GM23338 (cell line): ENCODE measurements at regions not wholly inside any gene's neighbourhood (a gene's known extent, or its start where the extent isn't known, plus 50 kb on each side); places are given as distances from the start of the nearest gene placed in this dataset.

ENCODE experiments used
- CREB1 ChIP-seq: fragments of 250-450 bp; sonication (Bioruptor Pico); IDR thresholded peaks from 2 replicates; pipeline ENCODE4 v1.5.0; 2020; ENCODE audit warnings: low read depth, mild to moderate bottlenecking, moderate library complexity
- EZH2 ChIP-seq: fragments of 200-600 bp; sonication (generic); IDR thresholded peaks from one replicate; pipeline ENCODE4 v1.8.0; 2017; ENCODE audit warnings: antibody characterized with exemption, mild to moderate bottlenecking, low read depth; ENCODE audit not compliant: unreplicated experiment
- EZH2phosphoT487 ChIP-seq: fragments of 200-600 bp; sonication (generic); IDR thresholded peaks from one replicate; pipeline ENCODE4 v1.8.1; 2018; ENCODE audit warnings: antibody characterized with exemption; ENCODE audit not compliant: unreplicated experiment
- JUNB ChIP-seq: IDR thresholded peaks from one replicate; pipeline ENCODE4 v1.6.1; 2016; ENCODE audit warnings: antibody characterized with exemption; ENCODE audit not compliant: unreplicated experiment
- NANOG ChIP-seq: IDR thresholded peaks from 2 replicates; pipeline ENCODE4 v1.6.1; 2016; ENCODE audit warnings: antibody characterized with exemption, borderline replicate concordance
- POLR2AphosphoS5 ChIP-seq: IDR thresholded peaks from 2 replicates; pipeline ENCODE4 v1.6.1; 2016; ENCODE audit warnings: antibody characterized with exemption, low read depth
- STAT1 ChIP-seq: IDR thresholded peaks from one replicate; pipeline ENCODE4 v1.6.1; 2016; ENCODE audit warnings: antibody characterized with exemption; ENCODE audit not compliant: unreplicated experiment
- ZNF114 ChIP-seq: fragments of 250-450 bp; sonication (Bioruptor Pico); IDR thresholded peaks from 2 replicates; pipeline ENCODE4 v1.5.0; 2020; ENCODE audit warnings: mild to moderate bottlenecking, moderate library complexity
- ZNF331 ChIP-seq: fragments of 250-450 bp; sonication (Bioruptor Pico); IDR thresholded peaks from 2 replicates; pipeline ENCODE4 v1.5.0; 2020; ENCODE audit warnings: low read depth, mild to moderate bottlenecking, moderate library complexity
- TF ChIP-seq, protein P1 (sequence below), 2 experiments: fragments of 200-600 bp in 1 of 2; sonication (generic) in 1 of 2; conservative IDR thresholded peaks; 2 replicates each; pipeline versions ENCODE4 v1.5.1 to v1.6.1; 2016 to 2017; ENCODE audit warnings: antibody characterized with exemption in 2 of 2, low read depth in 2 of 2, mild to moderate bottlenecking in 2 of 2, moderate library complexity in 1 of 2
- TF ChIP-seq, protein P2 (sequence below): IDR thresholded peaks from one replicate; pipeline ENCODE4 v1.6.1; 2018; ENCODE audit warnings: antibody characterized with exemption; ENCODE audit not compliant: unreplicated experiment
- TF ChIP-seq, protein P3 (sequence below): fragments of 250-450 bp; sonication (Bioruptor Pico); IDR thresholded peaks from 2 replicates; pipeline ENCODE4 v1.5.0; 2020; ENCODE audit warnings: mild to moderate bottlenecking, moderate library complexity
- TF ChIP-seq, protein P4 (sequence below): IDR thresholded peaks from 2 replicates; pipeline ENCODE4 v1.6.1; 2016; ENCODE audit warnings: antibody characterized with exemption

DNA sequence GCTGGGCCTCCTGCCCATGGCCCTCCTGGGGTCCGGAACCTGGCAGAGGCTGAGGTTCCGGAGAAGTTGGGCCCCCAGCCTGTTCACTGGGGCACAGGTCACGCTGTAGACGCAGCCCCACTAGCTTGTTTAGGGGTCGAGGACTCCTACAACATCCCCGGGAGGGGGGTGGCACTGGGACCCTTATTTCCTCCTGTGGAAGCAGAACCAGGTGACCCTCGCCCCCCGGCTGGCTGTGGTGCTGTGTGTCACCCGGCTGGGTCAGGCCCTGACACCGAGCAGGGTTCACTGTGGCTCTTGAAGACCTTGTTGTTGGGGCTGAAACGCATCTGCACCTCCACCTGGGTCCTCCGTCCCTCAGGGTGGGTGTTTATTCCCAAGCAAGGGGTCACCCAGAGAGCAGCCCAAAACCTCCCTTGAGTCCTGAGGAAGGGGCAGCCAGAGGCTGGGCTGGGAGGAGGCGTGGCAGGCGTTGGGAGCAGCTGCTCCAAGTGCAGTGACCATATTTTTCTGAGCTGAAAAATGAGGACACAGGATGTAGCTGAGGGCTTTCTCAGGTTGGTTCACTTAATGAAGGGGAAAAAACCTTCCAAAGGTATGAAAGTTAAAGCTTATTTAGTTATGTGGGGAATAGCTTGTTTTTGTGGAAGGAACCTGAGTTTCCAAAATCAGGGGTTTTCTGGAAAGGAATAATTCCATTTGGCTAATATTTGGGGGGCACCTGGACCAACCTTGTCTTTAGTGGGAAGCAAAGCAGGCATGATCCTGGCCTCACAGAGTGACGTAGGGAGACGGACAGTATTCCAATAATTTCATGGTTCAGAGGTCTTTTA, 164.7 kb upstream of the IER5L start:
- TF ChIP-seq, protein P1, sequence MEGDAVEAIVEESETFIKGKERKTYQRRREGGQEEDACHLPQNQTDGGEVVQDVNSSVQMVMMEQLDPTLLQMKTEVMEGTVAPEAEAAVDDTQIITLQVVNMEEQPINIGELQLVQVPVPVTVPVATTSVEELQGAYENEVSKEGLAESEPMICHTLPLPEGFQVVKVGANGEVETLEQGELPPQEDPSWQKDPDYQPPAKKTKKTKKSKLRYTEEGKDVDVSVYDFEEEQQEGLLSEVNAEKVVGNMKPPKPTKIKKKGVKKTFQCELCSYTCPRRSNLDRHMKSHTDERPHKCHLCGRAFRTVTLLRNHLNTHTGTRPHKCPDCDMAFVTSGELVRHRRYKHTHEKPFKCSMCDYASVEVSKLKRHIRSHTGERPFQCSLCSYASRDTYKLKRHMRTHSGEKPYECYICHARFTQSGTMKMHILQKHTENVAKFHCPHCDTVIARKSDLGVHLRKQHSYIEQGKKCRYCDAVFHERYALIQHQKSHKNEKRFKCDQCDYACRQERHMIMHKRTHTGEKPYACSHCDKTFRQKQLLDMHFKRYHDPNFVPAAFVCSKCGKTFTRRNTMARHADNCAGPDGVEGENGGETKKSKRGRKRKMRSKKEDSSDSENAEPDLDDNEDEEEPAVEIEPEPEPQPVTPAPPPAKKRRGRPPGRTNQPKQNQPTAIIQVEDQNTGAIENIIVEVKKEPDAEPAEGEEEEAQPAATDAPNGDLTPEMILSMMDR (conservative IDR thresholded peaks at IDR 0.05; ENCODE audit: low read depth in 2 of 2): no peak
- TF ChIP-seq ZNF114 (no peak), POLR2AphosphoS5 (no peak), EZH2 (no peak), EZH2phosphoT487 (no peak), CREB1 (CRISPR knock-in tag) (no peak), ZNF331 (CRISPR knock-in tag) (no peak), NANOG (no peak), STAT1 (no peak), JUNB (no peak)
- TF ChIP-seq, protein P2, sequence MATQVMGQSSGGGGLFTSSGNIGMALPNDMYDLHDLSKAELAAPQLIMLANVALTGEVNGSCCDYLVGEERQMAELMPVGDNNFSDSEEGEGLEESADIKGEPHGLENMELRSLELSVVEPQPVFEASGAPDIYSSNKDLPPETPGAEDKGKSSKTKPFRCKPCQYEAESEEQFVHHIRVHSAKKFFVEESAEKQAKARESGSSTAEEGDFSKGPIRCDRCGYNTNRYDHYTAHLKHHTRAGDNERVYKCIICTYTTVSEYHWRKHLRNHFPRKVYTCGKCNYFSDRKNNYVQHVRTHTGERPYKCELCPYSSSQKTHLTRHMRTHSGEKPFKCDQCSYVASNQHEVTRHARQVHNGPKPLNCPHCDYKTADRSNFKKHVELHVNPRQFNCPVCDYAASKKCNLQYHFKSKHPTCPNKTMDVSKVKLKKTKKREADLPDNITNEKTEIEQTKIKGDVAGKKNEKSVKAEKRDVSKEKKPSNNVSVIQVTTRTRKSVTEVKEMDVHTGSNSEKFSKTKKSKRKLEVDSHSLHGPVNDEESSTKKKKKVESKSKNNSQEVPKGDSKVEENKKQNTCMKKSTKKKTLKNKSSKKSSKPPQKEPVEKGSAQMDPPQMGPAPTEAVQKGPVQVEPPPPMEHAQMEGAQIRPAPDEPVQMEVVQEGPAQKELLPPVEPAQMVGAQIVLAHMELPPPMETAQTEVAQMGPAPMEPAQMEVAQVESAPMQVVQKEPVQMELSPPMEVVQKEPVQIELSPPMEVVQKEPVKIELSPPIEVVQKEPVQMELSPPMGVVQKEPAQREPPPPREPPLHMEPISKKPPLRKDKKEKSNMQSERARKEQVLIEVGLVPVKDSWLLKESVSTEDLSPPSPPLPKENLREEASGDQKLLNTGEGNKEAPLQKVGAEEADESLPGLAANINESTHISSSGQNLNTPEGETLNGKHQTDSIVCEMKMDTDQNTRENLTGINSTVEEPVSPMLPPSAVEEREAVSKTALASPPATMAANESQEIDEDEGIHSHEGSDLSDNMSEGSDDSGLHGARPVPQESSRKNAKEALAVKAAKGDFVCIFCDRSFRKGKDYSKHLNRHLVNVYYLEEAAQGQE: no peak
- TF ChIP-seq, protein P3, sequence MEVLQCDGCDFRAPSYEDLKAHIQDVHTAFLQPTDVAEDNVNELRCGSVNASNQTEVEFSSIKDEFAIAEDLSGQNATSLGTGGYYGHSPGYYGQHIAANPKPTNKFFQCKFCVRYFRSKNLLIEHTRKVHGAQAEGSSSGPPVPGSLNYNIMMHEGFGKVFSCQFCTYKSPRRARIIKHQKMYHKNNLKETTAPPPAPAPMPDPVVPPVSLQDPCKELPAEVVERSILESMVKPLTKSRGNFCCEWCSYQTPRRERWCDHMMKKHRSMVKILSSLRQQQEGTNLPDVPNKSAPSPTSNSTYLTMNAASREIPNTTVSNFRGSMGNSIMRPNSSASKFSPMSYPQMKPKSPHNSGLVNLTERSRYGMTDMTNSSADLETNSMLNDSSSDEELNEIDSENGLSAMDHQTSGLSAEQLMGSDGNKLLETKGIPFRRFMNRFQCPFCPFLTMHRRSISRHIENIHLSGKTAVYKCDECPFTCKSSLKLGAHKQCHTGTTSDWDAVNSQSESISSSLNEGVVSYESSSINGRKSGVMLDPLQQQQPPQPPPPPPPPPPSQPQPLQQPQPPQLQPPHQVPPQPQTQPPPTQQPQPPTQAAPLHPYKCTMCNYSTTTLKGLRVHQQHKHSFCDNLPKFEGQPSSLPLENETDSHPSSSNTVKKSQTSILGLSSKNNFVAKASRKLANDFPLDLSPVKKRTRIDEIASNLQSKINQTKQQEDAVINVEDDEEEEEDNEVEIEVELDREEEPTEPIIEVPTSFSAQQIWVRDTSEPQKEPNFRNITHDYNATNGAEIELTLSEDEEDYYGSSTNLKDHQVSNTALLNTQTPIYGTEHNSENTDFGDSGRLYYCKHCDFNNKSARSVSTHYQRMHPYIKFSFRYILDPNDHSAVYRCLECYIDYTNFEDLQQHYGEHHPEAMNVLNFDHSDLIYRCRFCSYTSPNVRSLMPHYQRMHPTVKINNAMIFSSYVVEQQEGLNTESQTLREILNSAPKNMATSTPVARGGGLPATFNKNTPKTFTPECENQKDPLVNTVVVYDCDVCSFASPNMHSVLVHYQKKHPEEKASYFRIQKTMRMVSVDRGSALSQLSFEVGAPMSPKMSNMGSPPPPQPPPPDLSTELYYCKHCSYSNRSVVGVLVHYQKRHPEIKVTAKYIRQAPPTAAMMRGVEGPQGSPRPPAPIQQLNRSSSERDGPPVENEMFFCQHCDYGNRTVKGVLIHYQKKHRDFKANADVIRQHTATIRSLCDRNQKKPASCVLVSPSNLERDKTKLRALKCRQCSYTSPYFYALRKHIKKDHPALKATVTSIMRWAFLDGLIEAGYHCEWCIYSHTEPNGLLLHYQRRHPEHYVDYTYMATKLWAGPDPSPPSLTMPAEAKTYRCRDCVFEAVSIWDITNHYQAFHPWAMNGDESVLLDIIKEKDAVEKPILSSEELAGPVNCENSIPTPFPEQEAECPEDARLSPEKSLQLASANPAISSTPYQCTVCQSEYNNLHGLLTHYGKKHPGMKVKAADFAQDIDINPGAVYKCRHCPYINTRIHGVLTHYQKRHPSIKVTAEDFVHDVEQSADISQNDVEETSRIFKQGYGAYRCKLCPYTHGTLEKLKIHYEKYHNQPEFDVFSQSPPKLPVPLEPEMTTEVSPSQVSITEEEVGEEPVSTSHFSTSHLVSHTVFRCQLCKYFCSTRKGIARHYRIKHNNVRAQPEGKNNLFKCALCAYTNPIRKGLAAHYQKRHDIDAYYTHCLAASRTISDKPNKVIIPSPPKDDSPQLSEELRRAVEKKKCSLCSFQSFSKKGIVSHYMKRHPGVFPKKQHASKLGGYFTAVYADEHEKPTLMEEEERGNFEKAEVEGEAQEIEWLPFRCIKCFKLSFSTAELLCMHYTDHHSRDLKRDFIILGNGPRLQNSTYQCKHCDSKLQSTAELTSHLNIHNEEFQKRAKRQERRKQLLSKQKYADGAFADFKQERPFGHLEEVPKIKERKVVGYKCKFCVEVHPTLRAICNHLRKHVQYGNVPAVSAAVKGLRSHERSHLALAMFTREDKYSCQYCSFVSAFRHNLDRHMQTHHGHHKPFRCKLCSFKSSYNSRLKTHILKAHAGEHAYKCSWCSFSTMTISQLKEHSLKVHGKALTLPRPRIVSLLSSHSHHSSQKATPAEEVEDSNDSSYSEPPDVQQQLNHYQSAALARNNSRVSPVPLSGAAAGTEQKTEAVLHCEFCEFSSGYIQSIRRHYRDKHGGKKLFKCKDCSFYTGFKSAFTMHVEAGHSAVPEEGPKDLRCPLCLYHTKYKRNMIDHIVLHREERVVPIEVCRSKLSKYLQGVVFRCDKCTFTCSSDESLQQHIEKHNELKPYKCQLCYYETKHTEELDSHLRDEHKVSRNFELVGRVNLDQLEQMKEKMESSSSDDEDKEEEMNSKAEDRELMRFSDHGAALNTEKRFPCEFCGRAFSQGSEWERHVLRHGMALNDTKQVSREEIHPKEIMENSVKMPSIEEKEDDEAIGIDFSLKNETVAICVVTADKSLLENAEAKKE (CRISPR knock-in tag): no peak
- TF ChIP-seq, protein P4, sequence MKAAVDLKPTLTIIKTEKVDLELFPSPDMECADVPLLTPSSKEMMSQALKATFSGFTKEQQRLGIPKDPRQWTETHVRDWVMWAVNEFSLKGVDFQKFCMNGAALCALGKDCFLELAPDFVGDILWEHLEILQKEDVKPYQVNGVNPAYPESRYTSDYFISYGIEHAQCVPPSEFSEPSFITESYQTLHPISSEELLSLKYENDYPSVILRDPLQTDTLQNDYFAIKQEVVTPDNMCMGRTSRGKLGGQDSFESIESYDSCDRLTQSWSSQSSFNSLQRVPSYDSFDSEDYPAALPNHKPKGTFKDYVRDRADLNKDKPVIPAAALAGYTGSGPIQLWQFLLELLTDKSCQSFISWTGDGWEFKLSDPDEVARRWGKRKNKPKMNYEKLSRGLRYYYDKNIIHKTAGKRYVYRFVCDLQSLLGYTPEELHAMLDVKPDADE: no peak
